Keratinocyte (primary cell): ENCODE measurements at regions not wholly inside any gene's neighbourhood (a gene's known extent, or its start where the extent isn't known, plus 50 kb on each side); places are given as distances from the start of the nearest gene placed in this dataset.

Experiments
- DNase-seq: peaks from one replicate; pipeline ENCODE4 v3.0.0-alpha.2; 2011; ENCODE audit warnings: low read depth, missing footprints, low spot score
- FAIRE-seq: peaks from 2 replicates; lab custom pipeline; 2011; peaks lifted over from hg19 to GRCh38; lab: Jason Lieb, UNC
- H2AFZ ChIP-seq: 2 replicates; pipeline ENCODE4 v1.6.0; 2012; ENCODE audit warnings: low read length, control low read depth, inconsistent platforms; ENCODE audit not compliant: control insufficient read depth
- H3K27ac ChIP-seq: 2 replicates; pipeline ENCODE4 v1.5.1; 2011; ENCODE audit warnings: low read length; ENCODE audit not compliant: control insufficient read depth, insufficient read depth
- H3K27me3 ChIP-seq: 3 replicates; pipeline ENCODE4 v1.6.0; 2011; ENCODE audit warnings: low read length; ENCODE audit not compliant: control insufficient read depth, insufficient read depth; ENCODE audit errors: extremely low read depth
- H3K36me3 ChIP-seq, 2 experiments: 2 replicates in 1 of 2; 3 replicates in 1 of 2; pipeline ENCODE4 v1.5.1; 2011; ENCODE audit warnings: low read length in 2 of 2, mild to moderate bottlenecking in 1 of 2; ENCODE audit not compliant: control insufficient read depth in 2 of 2, insufficient read depth in 2 of 2; ENCODE audit errors: extremely low read depth in 1 of 2
- H3K4me1 ChIP-seq: 3 replicates; pipeline ENCODE4 v1.5.1; 2011; ENCODE audit warnings: low read length; ENCODE audit not compliant: control insufficient read depth, insufficient read depth; ENCODE audit errors: extremely low read depth
- H3K4me2 ChIP-seq: 3 replicates; pipeline ENCODE4 v1.6.0; 2011; ENCODE audit warnings: low read depth, low read length; ENCODE audit not compliant: control insufficient read depth, insufficient read depth; ENCODE audit errors: extremely low read depth
- H3K4me3 ChIP-seq, 3 experiments: fragments of 200-600 bp in 1 of 3; sonication (generic) in 1 of 3; 2 replicates in 2 of 3; 3 replicates in 1 of 3; pipeline ENCODE4 v1.5.1; 2011 to 2016; ENCODE audit warnings: low read length in 3 of 3, mild to moderate bottlenecking in 3 of 3, control low read depth in 2 of 3, inconsistent platforms in 1 of 3, low read depth in 1 of 3, mixed read lengths in 1 of 3, mixed run types in 1 of 3, moderate library complexity in 1 of 3; ENCODE audit not compliant: control insufficient read depth in 2 of 3, insufficient read depth in 2 of 3; ENCODE audit errors: extremely low read depth in 1 of 3
- H3K79me2 ChIP-seq: 2 replicates; pipeline ENCODE4 v1.6.0; 2012; ENCODE audit warnings: low read length; ENCODE audit not compliant: control insufficient read depth, insufficient read depth
- H3K9ac ChIP-seq: 3 replicates; pipeline ENCODE4 v1.6.0; 2011; ENCODE audit warnings: low read length; ENCODE audit not compliant: control insufficient read depth, insufficient read depth; ENCODE audit errors: extremely low read depth
- H3K9me1 ChIP-seq: 3 replicates; pipeline ENCODE4 v1.6.0; 2011; ENCODE audit warnings: low read length; ENCODE audit not compliant: control insufficient read depth, insufficient read depth; ENCODE audit errors: extremely low read depth
- H3K9me3 ChIP-seq: 2 replicates; pipeline ENCODE4 v1.5.1; 2012; ENCODE audit warnings: low read depth, low read length; ENCODE audit not compliant: control insufficient read depth
- H4K20me1 ChIP-seq: 3 replicates; pipeline ENCODE4 v1.6.0; 2011; ENCODE audit warnings: low read length; ENCODE audit not compliant: control insufficient read depth, insufficient read depth; ENCODE audit errors: extremely low read depth
- EZH2 ChIP-seq: IDR thresholded peaks from one replicate; pipeline ENCODE4 v1.6.1; 2012; ENCODE audit warnings: inconsistent platforms, mild to moderate bottlenecking, low read length, moderate library complexity
- dilution Hi-C: fragments of 300-500 bp; cut with MboI; formaldehyde crosslinking; loops from one replicate; pipeline ENCODE4 v1.7.0; 2020; ENCODE audit warnings: low sequenced_read_pairs; ENCODE audit not compliant: extremely low pct_ligation_motif_present
- TF ChIP-seq, protein P1 (sequence below), 3 experiments: IDR thresholded peaks in 1 of 3; conservative IDR thresholded peaks in 1 of 3; optimal IDR thresholded peaks in 1 of 3; 2 replicates in 2 of 3; 3 replicates in 1 of 3; pipeline versions ENCODE3 to v1.5.1; 2011; ENCODE audit warnings: low read length in 3 of 3, mild to moderate bottlenecking in 3 of 3, moderate library complexity in 2 of 3, control low read depth in 1 of 3, inconsistent platforms in 1 of 3; ENCODE audit not compliant: insufficient read depth in 2 of 3; ENCODE audit errors: extremely low read depth in 1 of 3

DNA sequence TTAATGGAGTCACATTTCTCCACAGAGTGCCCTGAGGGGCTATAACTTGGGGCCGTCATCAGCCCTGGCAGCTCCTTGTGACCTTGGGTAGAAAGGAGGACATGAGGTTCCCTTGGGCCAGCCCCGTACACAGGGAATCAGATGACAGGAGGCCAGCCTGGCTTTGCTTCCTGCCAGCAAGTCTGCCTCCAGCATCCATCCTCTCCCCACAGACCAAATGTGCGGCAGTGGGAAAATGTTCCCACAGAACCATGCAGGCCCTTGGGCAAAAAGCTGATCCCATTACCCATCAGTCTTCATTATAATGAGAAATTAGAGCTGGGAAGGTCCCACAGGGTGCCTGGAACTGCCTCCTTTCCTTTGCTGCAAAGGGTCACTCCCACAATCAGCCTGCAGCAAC is 908.3 kb downstream of the GRID1 start:
- no peak overlapping the region for H3K4me3 ChIP-seq
- H3K4me2 ChIP-seq = no peak overlapping the region
- H3K4me1 ChIP-seq = no peaks in the 10 kb centered on the region
- H2AFZ ChIP-seq = no peak overlapping the region
- TF ChIP-seq, protein P1, sequence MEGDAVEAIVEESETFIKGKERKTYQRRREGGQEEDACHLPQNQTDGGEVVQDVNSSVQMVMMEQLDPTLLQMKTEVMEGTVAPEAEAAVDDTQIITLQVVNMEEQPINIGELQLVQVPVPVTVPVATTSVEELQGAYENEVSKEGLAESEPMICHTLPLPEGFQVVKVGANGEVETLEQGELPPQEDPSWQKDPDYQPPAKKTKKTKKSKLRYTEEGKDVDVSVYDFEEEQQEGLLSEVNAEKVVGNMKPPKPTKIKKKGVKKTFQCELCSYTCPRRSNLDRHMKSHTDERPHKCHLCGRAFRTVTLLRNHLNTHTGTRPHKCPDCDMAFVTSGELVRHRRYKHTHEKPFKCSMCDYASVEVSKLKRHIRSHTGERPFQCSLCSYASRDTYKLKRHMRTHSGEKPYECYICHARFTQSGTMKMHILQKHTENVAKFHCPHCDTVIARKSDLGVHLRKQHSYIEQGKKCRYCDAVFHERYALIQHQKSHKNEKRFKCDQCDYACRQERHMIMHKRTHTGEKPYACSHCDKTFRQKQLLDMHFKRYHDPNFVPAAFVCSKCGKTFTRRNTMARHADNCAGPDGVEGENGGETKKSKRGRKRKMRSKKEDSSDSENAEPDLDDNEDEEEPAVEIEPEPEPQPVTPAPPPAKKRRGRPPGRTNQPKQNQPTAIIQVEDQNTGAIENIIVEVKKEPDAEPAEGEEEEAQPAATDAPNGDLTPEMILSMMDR (optimal IDR thresholded peaks at IDR 0.05 in 1 of 3, IDR thresholded peaks at IDR 0.05 in 1 of 3, conservative IDR thresholded peaks at IDR 0.05 in 1 of 3; ENCODE audit: extremely low read depth in 1 of 3, insufficient read depth in 2 of 3, low read length in 3 of 3) = no peak
- TF ChIP-seq EZH2 = no peak
- FAIRE-seq = no peak
- H3K27me3 ChIP-seq = no peaks in the 10 kb centered on the region
- no peak overlapping the region for H3K9ac ChIP-seq
- no peaks in the 10 kb centered on the region for H3K79me2 ChIP-seq
- no peaks in the 10 kb centered on the region for H3K36me3 ChIP-seq
- dilution Hi-C loops = no loop called here
- H4K20me1 ChIP-seq = no peaks in the 10 kb centered on the region
- DNase-seq = no peak
- H3K27ac ChIP-seq = no peak overlapping the region
- H3K9me1 ChIP-seq = no peaks in the 10 kb centered on the region
- H3K9me3 ChIP-seq = no peaks in the 10 kb centered on the region

DNA sequence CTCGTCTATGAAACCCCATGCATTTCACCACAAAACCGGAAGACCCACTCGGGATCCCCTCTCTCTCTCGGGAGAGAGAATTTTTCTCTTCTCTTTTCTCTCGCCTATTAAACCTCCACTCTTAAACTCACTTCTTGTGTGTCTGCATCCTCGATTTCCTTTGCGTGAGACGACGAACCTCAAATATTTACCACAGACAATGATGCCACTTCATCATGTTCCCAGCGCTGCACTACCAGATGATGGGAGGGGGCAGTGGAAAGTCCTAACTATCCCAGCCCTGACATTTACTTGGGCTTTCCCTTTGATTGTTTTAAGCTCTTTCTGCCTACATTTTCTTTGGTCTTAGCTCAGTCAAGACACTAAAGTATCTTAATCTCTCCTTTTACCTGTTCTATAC is 906.7 kb downstream of the GRID1 start:
- Histone ChIP-seq H4K20me1 (no peaks in the 10 kb centered on the region), H3K9ac (no peak overlapping the region), H3K9me1 (no peaks in the 10 kb centered on the region), H3K4me1 (no peaks in the 10 kb centered on the region), H3K36me3 (no peaks in the 10 kb centered on the region), H3K9me3 (no peaks in the 10 kb centered on the region), H3K4me3 (no peak overlapping the region), H3K79me2 (no peaks in the 10 kb centered on the region), H3K27ac (no peak overlapping the region), H3K4me2 (no peak overlapping the region), H3K27me3 (no peaks in the 10 kb centered on the region), H2AFZ (no peak overlapping the region)
- TF ChIP-seq, protein P1 (optimal IDR thresholded peaks at IDR 0.05 in 1 of 3, IDR thresholded peaks at IDR 0.05 in 1 of 3, conservative IDR thresholded peaks at IDR 0.05 in 1 of 3; ENCODE audit: extremely low read depth in 1 of 3, insufficient read depth in 2 of 3, low read length in 3 of 3) = no peak
- TF ChIP-seq EZH2 = no peak
- FAIRE-seq (no peak), DNase-seq (no peak)
- dilution Hi-C loops = no loop called here
